ENCODE measurements at regions not wholly inside any gene's neighbourhood (a gene's known extent, or its start where the extent isn't known, plus 50 kb on each side); places are given as distances from the start of the nearest gene placed in this dataset.
"Not testable (repeated sequence)": the region's sequence is repeated elsewhere in the genome, so short reads cannot be mapped to it uniquely, and the experiment has no call there.

DNA sequence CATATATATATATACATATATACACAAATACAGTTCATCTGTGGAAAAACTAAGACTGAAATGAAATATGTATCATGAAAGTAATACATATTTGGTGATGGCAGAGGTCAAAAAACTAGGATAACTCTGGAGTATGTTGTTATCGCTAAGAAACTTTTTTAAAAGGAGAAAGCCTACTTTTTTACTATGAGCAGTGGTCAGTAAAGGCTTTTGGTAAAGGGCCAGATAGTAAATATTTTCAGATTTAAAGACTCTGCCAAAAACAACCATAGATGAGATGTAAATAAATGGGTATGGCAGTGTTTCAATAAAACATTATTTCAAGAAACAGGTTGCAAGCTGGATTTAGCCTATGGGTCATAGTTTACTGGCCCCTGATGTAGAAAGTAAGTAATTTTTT lies 93.8 kb upstream of the TGFBR2 start:
- DNase-seq (ENCODE audit: low spot score) (no peak), ATAC-seq (no peak)
- intact Hi-C loops (cut with DNase I), result no loop called here

DNA sequence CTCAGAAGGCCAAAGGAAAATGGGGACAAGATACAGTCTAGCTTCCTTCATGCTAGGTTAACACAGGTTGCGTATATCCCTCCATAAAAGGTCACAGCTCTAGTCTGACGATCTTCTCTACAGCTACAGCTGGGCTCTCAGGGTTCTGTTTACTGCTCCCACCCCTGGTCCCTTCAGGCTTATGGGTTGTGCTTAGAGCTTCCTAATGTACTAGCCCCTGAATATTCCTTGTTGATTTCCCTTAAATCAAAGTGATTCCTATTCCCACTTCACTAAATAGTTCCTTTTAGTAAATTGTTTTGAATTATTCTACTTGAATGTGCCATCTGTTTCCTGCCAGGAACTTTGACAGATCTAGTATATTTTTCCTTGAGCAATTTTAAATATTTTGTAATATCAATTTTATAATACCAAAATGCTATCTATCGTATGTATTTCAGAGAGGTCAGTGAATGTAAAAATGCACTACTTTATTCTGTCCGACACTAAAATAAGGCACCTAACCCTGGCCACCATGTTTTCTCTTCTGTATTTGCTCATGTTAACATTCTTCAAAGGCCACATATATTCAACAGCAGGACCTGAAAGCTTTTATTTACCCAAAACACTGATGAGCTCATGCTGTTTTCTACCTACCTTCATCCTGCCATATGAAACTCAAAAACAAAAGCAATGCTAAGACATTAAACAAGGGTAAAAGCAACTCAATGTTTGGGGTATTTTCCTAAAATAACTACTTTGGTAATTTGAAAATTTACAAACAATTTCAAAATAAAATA lies 92.8 kb upstream of the TGFBR2 start:
- no peak for ATAC-seq
- intact Hi-C loops (cut with DNase I), result no loop called here
- DNase-seq (ENCODE audit: low spot score), result no peak

DNA sequence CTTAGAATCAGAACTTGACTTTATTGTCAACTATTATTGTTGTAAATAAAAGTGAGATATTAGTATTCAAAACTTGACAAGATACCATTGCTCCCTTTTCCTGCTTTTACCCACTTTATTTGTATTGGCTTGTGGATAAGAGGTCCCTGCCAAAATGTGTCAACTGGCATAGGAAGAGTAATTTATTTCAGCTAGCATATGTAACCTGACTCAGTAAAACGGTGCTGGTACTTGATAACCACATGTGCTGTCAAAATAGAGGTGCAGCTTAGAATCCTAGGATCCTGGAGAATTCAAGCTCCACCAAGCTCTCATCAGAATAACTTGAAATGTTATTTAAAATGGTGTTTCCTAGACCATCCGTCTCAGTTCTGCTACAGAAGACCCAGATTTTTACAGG lies 90.2 kb upstream of the TGFBR2 start:
- DNase-seq (ENCODE audit: low spot score), result no peak
- intact Hi-C loops (cut with DNase I), result no loop called here
- ATAC-seq, result no peak

DNA sequence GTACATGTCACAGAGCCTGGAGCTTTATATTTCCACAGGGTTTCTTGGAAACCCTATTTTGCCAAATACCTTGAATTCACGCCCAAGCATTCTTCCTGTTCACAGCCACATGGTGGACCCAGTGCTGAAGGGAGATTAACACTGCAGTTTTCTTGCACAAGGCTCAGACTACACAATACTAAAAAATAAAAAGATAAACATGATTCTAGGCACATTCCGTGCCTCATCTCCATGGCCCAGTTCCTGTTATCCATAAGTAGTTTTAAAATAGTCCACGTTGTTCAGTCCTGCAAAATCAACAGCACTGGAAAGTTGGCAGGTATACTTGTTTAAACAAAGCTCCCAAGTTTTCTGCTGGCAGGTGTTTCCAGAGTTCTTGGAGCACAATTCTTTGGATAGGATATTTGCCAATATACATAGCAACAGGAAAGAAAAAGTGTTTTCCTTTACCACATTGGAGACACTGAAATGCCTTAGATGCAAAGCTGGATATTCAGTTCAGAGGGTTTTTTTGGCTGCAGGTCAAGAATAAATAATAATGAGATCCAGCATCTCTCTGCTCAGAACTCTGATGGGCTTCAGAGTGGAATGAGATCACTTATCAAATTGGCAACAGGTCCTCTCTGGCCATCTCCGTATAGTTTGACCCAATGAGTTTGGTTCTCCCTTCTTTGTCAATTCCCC lies 88.1 kb upstream of the TGFBR2 start:
- ATAC-seq (peak; percentile 96), DNase-seq (ENCODE audit: low spot score) (no peak)
- intact Hi-C loops (cut with DNase I), result no loop called here

DNA sequence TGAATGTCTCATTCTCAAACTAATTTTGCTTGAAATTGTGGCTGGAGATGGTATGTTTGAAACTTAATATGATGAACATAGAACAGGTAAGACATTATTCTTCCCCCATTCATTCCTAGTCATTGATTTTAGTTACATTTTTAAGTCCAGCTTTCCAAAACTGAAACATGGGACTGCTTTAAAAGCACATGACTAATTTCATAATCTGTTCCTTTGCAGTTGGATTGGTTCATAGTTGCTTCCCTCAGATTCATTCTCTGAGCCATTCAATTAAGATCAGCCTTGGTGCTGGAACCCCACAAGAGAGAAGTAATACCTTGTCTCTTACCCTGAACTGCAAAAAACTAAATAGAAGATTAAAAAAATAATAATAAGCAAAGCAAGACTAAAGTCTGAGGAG lies 87.5 kb upstream of the TGFBR2 start:
- DNase-seq (ENCODE audit: low spot score) (no peak), ATAC-seq (peak; percentile 54)
- intact Hi-C loops (cut with DNase I), result no loop called here

DNA sequence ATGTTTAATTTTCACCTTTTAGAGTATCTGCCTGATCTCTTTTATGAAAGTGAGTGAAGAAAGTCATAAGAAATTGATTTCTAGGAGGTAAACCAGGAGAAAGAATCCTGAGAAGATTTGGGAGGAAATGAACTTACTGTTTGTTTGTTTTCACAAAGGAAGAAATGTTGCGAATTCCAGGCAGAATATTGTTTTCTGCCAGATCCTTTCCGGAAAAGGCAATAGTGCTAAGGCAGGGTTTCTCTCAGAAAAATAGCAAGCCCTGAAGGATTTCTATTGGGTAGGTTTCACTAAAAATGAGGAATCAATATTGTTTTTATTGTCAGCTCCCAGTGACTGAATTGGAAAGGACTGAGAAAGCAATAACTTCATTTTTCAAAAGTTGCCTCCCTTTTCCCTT lies 85.7 kb upstream of the TGFBR2 start:
- no peak for ATAC-seq
- intact Hi-C loops (cut with DNase I), result no loop called here
- DNase-seq (ENCODE audit: low spot score), result no peak

DNA sequence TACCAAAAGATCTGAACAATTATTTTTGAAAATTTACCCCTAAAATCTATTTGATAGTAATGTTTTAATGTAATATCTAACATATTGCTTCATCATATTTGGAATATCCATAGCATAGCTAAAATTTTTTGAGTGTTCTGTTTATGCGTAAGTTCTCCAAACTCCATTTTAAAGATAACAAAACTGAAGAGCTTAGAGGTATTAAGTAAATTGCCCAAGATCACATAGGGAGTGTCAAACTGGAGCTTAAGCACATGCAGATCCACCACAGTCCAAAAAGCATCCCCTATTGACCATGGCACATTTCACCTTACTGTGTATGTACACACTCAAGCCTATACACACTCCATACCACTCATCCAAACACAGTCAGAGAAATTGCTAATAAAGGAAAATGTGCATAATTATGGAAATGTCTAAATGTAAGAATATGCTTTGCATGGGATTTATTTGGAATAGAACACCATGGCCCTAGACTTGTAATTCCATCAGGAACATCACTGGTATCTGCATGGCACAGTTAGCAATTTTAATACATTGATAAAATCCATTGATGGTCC lies 85.2 kb upstream of the TGFBR2 start:
- intact Hi-C loops (cut with DNase I), result no loop called here
- no peak for ATAC-seq
- DNase-seq (ENCODE audit: low spot score), result no peak

DNA sequence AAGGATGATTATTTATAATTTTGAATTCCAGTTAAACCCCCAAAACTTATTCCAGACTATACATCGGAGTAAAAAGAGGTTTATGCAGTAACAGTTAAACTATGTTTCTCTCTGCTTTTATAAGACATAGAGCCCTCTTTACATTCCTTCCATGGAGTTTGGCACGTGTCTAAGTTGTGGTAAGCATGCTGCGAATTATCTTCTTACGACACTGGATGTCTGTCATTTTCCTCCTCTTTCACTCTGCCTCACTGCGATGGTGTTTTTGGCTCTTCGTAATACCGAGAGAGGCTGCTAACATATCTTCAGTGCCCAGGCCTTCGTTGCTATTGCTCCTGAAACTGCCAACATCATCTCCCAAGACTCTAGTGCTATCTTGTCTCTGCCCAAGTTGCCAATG lies 83.9 kb upstream of the TGFBR2 start:
- ATAC-seq (no peak), DNase-seq (ENCODE audit: low spot score) (no peak)
- intact Hi-C loops (cut with DNase I), result no loop called here

DNA sequence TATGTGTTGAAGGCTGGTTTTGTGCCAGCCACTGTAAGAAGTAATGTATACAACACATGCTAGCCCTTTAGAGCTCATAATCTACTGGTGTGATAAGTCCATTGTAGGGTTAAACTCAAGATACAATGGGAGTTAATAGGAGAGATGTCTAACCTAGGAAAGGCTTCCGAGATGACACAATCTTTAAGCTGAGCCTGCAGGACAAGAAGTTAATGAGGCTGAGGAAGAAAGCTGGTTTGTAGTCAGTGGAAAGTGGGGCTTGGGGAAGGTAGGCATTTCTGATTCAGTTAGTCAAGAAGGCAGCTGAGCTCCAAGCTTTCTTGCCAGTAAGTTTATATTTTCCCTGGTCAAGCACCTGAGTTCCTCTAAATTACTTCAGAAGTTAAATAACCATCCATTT lies 83.0 kb upstream of the TGFBR2 start:
- intact Hi-C loops (cut with DNase I), result no loop called here
- ATAC-seq, result no peak
- no peak for DNase-seq (ENCODE audit: low spot score)

DNA sequence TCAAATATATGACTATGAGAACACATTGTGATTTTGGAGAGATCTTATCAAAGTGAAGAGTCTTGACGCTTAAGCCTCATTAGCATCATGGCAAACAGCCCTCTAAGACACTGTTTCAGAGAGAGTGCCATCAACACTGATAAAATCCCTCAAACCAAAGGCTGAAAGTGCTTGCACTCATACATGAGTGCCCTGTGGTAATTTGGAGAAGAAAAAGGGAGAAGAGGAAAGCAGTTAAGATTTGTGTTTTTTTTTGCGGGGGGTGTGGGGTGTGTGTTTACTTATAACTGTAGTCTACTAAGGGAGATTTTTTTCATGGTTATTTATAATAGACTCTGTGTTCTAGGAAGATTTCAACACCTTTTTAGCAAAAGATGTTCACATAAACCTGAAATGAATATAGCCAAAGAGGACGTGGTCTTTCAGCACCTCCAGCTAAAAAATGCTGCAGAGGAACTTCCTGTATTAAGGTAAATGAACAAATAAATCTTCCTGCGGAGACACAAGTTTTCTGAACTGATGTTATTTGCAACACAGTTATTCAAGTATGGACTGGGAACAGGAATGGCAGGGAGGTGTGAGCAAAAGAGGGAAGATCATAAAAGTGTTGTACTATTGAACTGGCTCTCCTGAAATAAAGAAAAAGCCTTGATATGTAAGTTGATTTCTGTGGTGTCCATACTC lies 81.9 kb upstream of the TGFBR2 start:
- intact Hi-C loops (cut with DNase I), result no loop called here
- DNase-seq (ENCODE audit: low spot score) (no peak), ATAC-seq (no peak)

DNA sequence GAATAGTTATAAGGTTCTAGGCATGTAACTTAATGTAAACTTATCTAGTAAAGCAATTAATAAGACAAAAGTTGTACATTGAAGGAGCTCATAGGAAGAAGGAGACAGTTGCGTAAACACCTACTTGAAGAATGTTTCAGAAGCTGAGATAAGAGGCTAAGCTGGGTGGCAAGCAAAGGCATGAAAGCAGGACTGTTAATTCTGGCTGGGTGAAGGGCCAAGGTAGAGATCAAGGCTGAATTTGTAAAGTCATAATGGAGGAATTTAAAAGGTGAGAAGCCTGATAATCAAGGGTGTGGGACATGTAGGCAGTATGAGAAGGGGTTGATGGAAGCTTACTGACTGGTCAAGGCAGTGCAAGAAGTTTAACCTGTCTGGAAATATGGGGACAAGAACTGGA lies 80.4 kb upstream of the TGFBR2 start:
- intact Hi-C loops (cut with DNase I), result no loop called here
- no peak for DNase-seq (ENCODE audit: low spot score)
- ATAC-seq, result no peak

DNA sequence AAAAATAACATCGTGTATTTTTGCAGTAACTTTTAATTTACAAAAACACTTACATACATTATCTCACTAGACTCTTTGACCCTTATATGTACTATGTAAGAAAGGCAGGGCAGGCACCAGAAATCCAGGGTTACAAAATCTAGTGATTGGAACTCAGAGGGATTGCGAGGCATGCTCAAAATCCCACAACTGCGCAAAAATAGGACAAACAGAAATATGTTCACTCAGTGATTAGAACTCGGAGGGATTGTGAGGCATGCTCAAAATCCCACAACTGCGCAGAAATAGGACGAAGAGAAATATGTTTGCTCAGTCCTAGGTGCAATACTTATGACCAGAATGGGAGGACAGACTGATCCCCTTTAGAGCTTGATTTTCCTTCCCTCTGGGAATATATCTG lies 79.2 kb upstream of the TGFBR2 start:
- no peak for ATAC-seq
- intact Hi-C loops (cut with DNase I), result no loop called here
- DNase-seq (ENCODE audit: low spot score), result no peak

DNA sequence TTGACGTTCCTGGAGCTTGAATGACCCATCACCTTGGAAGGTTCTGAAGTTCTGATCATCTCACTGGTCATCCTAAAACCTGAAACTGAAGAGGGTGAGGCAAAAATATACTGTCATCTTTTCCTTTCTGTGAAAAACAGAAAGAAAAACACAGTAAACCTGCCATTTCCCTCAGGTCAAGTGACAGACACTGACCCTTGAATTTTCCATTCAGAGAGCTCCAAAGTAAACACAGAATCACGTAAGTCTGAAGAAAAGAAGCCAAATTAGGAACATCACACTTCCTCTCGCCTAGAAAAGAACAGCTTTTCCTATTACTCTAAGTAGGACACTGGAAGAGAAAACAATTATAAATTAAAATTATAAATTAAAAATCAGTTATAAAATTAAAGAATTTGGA lies 78.7 kb upstream of the TGFBR2 start:
- ATAC-seq, result peak; percentile 88
- DNase-seq (ENCODE audit: low spot score), result no peak
- intact Hi-C loops (cut with DNase I), result no loop called here

DNA sequence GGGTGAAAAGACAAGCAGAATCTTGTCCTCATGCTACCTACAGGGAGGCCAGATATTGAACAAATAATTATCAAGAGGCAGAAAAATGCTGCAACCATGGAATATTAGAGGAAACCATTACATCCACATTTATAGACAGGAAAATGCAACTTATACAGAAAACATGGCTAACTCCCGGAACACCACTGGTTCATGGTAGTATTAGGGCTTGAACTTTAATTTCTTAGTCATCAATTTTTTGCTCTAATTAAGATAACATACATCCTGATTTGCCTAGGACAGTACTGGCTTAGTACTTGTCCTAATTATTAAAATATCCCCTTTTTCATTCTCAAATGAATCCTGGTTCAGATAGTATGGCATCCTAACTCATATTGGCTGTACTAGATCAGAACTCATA lies 76.3 kb upstream of the TGFBR2 start:
- no peak for DNase-seq (ENCODE audit: low spot score)
- no peak for ATAC-seq
- intact Hi-C loops (cut with DNase I), result no loop called here

DNA sequence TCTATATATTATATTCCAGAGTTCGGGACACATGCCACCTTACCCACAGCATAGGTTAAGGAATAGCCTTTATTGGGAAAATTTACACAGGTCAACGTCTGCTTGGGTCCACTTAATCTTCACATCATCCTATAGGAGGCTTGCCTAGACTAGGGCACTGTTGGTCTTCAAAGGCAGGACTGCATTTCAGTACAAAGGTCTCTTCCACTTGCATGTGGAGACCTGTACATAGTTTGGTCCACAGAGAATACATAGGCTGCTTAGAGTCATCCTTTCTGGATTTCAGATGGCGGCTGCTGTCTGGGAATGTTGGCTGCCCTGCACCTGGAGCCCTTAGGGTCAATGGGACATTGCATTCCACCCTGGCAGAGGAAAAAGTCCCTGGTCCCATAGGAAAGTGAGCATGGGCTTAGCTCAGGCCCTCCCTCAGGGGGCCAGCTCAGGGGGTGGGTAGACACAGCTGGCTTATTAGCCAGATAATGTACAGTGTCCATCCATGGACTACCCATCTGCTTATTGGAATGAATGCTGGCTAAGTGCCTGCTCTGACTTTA lies 75.3 kb upstream of the TGFBR2 start:
- DNase-seq (ENCODE audit: low spot score), result no peak
- no peak for ATAC-seq

DNA sequence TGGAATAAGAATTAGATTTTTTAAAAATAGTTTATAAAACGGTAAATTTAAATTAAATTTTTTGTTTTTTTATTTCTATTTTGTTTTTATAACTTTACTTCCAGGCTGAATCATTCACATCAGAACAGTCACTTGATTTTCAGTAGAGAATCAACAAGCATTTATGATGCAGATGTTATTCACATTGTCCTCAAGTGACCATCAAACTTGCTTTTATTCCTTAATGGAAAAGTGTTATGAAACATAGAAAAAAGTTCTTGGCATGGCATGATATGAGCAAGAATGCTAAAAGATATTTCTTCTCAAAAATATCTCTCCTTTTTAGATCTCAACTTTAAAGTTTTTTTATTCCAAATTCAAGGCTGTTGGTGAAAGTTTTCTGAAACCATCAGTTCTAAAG lies 70.9 kb upstream of the TGFBR2 start:
- intact Hi-C loops (cut with DNase I), result no loop called here
- peak; percentile 80 for ATAC-seq

More for the DNA sequence above, 75.3 kb upstream of the TGFBR2 start:
- intact Hi-C loops (cut with DNase I), result no loop called here

DNA sequence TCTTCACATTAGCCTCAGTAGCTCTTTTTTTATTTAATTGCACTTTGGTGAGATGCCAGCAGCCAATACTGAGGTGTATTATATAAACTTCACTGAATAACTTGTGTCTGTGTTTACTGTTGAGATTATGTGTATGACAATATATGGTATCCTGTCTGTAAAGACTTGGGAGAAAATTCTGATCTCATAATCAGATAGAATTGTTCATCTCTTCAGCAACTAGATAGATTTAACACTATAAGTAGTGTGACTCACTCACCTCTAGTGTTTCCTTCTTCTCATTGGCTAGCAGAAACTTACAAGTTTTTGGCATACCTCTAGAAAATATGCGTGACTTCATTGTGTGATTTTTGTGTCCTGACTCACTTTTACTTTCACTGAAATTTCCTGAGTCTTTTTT lies 67.6 kb upstream of the TGFBR2 start:
- no peak for ATAC-seq
- intact Hi-C loops (cut with DNase I), result no loop called here
- DNase-seq (ENCODE audit: low spot score), result no peak

More for the DNA sequence above, 70.9 kb upstream of the TGFBR2 start:
- DNase-seq (ENCODE audit: low spot score), result no peak

DNA sequence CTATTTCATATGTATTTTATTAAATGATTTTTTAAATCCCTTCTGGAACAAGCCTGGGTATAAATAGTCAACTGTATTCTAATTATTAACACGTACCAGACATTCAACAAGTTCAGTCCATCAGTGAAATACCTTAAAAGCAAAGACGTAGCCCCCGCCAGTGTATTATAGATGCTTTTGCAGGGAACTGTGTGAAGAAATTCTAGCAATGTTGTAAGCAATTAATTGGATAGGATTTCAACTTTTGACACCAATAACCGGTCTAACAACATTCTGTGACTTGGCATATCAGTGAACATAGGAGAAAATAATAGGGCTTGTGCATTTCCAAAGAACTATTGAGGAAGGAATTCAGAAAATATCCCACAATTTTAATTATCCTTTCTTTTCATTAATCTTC lies 67.2 kb upstream of the TGFBR2 start:
- DNase-seq (ENCODE audit: low spot score) (no peak), ATAC-seq (no peak)
- intact Hi-C loops (cut with DNase I), result no loop called here

DNA sequence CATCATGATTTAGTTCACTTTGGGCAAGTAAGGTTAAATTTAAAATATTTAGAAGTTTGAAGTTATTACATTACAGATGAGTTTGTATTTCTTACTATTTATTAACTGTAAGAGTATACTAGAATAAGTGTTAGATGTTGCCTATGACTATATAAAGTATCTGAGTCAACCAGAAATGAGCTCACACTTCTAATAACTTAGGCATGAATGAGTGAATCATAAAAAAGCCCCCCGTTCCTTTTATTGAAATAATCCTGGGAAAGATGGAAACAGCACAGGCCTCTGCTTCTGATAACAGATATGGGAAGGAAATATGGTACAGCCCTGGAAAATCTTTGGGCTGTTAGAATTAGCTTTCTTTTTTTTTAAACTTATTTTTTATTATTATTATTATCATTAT lies 66.6 kb upstream of the TGFBR2 start:
- ATAC-seq (no peak), DNase-seq (ENCODE audit: low spot score) (no peak)
- intact Hi-C loops (cut with DNase I), result no loop called here

DNA sequence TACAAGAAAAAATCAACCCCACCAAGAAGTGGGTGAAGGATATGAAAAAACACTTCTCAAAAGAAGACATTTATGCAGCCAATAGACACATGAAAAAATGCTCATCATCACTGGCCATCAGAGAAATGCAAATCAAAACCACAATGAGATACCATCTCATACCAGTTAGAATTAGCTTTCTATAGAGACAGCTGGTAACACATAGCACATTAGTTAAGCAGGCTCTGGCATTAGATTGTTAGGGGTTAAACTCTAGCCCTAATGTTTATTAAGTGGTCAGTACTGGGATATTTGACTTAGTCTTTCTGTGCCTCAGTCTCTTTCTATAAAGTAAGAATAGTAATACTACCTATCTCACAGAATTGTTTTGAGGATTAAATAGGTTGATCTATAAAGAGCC lies 65.2 kb upstream of the TGFBR2 start:
- intact Hi-C loops (cut with DNase I); DNase-seq (ENCODE audit: low spot score); ATAC-seq: not testable (repeated sequence)

Measured in sciatic nerve (tissue), 2 donors.